ENCODE measurements at regions not wholly inside any gene's neighbourhood (a gene's known extent, or its start where the extent isn't known, plus 50 kb on each side); places are given as distances from the start of the nearest gene placed in this dataset.
"Not testable (repeated sequence)": the region's sequence is repeated elsewhere in the genome, so short reads cannot be mapped to it uniquely, and the experiment has no call there.

DNA sequence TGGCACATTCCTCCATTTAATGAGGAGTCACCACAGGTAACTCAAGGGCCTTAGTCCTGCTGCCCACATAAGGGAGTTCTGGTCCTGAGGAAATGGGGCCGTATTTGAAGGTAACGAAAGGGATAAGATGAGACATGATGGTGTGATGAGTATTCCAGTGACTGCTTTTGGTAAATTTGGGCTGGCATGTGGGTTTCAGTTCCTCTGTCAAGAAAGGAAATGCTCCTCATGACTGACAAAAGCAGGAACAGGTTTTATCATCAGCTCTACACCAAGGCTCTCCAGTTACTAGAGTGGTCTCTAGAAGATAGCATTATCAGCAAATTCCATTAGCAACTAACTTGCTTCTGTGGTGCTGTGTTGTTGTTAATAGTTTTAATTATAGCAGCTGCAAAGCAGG lies 161.8 kb upstream of the PTPN20 start:
- DNase-seq: not testable (repeated sequence)

DNA sequence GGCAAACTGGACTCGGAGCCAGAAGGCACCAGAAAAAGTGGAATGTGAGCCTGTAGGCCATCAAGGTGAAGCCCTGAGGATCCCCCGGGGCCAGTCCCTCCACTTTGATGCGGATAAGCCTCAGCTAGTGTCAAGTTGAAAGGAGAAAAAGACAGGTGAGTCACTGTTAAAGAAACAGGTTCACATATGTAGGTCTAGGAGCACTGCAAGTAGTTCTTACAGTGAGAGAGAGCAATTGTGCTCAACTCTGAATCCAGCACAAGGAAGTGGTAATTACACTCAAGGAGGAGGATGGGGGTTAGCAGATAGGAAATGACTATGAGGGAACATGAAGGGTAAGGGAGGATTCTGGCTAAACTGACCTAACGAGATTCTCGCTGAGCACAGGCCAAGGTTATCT lies 157.5 kb upstream of the PTPN20 start:
- DNase-seq: not testable (repeated sequence)

DNA sequence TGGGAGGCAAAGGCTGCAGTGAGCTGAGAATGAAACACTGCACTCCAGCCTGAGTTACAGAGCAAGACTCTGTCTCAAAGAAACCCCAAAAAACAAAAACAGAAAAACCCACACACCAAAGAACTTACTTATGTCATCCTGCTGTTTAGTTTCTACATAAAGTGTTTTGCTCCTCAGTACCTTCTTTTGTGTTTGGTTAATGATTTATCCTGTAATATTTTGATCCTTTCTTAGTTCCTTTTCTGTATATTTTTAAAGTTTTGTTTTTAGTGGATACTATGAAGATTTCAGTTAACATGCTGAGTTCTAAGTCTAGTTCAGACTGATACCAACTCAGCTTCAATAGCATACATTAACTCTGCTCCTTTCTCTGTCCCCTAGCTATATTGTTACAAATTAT lies 149.8 kb upstream of the PTPN20 start:
- not testable (repeated sequence) for DNase-seq

DNA sequence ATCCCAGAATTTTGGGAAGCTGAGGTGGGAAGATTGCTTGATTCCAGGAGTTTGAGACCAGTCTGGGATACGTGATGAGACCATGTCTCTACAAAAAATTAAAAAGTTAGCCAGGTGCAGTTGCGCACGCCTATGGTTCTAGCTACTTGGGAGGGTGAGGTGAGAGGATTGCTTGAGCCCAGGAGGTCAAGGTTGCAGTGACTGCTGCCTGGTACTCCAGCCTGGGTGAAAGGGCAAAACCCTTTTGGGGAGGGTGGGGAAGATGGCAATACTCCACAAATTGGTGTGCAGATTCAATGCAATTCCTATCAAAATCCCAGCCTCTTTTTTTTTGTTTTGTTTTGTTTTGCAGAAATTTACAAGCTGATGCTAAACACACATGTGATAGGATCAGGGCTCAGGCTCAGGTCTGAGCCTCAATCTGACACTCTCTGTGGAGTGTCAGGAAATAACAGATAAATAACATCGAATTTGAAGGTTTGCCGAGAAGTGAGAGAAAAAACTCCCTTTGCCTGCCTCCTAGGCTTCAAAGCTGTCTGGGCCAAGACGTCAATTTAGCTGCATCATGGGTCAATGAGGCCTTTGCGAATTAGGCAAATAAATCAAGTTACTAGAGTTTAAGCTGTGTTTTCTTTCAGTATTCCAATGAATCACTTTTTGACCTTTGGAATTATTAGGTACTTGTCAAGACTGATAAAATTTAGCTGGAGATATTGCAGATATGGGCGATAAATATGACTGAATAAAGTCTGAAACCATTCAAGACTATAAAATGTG lies 142.5 kb upstream of the PTPN20 start:
- not testable (repeated sequence) for DNase-seq

DNA sequence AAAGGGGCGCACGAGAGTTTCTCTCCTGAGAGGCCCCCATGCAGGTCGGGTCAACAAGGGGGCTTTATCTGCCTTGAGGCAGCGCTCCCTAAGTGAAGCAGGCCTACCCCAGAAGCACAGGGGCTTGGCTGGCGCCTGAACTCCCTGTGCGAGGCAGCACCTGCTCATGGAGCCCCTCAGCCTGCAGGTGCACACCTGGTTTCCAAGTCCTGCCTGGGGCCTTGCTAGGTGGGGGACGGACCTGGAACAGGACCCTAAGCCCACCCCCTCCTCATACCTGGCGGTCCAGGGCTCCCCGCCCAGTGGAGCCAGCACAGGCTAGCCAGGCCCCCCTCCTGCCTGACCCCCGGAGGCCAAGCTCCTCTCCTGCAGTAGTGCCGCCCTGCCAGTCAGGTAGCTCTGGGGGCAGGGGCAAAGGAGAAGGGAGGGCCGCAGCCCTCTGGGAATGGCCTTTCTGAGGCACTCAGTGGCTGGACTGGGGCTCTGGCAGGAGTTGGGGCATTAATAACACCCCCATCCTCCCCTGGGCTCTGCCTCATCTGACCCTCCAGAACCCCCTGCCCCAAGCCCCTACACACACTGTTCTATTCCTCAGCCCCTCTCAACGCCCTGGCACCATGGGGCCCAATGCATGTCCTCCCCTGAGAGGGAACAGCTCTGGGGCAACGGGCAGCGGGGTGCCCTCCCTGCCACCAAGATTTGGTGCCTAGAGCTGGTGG lies 137.9 kb upstream of the PTPN20 start:
- not testable (repeated sequence) for DNase-seq

DNA sequence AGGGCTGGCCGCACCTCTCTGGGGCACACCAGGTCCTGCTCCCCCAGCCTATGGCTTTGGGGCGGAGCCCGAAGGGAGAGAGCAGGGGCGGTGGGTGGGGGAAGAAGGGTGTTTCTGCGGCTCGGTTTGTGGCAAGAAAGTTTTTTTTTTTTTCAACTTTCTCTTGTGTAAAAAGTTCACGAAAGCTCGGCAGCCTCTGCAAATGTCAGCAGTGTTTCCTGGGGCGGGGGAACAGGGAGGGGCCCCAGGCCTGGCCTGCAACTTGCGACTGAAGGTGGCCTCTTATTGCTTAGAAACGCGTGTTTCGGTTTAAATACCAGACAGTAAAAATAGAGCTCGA lies 137.4 kb upstream of the PTPN20 start:
- peak; percentile 26 for DNase-seq

DNA sequence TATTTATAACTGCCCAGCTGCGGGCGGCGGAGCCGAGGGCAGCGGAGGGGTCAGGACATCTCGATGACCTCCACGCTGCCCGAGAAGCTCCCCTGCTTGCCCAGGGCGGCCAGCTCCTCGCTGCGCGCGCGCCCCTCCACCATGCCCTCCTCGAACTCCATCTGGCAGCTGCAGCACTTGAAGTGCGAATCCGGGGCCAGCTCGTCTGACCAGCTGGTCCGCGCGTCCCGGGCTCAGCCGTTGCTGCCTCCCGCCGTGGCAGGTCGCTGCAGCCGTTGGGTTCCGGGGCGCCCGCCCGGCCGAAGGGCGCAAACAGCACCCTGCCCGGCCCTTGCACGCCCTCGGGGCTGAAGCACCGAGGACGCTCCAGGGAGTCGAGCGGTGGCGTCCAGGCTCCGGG lies 136.9 kb upstream of the PTPN20 start:
- DNase-seq: not testable (repeated sequence)

DNA sequence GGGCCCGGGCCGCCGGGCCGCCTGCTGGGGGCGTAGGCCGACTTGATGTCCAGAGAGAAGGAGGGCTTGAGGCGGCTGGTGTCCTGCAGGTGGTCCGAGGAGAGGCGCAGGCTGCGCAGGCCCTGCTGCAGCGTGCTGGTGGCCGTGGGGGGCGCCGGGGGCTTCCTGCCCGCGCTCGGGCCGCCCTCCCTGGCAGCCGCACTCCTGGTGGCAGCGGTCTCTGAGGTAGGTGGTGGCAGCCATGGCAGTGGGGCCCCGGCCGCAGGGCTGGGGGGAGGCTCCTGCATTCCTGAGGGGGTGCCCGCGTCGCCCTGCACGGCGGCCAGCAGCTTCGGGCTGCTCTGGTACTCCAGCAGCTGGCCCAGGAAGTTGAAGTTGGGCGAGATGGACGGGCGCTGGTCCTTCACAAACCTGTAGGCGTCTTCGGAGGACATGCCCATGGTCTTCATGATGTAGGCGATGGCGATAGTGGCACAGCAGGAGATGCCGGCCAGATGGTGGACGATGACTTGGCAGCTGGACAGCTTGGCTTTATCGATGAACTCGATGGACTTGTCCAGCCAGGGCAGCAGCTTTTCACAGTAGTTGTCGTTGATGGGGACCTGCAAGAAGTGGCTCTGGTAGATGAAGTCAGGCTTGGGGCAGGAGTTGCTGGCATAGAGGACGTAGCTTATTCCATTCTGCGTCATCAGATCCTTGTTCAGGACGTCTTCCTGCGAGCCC lies 136.1 kb upstream of the PTPN20 start:
- DNase-seq: not testable (repeated sequence)

DNA sequence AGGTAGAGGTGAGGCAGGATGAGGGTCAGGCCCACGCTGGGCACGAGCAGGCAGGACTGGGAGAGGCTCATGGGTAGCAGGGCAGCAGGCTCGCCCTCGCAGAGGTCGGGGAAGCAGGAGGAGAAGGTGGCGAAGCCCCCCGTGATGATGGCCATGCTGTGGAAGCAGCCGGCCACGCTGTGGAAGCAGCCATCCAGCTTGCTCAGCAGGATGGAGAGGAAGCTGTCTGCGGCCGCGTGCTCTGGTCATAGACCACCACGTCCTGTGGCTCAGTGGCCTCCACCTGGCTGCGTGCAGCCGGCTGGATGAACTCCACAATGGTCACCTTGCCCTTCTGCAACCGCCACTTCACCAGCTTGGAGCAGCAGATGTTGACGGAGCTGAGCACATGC lies 135.6 kb upstream of the PTPN20 start:
- DNase-seq: not testable (repeated sequence)

DNA sequence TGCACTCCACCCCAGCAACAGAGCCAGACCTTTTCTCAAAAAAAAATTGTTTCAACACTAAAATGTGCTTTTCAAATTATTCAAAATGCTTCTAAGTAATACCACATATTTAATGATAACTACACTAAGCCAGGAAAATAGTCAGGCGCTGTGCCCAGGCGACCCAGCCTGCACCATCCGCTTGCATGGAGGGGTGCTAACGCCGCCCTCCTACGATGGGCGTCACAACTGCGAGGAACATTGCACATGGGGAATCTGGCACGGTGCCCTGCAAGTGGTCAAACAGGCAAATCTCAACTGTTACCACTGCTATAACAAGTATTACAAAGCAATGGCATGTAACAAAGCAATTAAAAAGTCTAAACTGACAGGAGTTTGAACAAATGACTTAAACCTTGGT lies 131.7 kb upstream of the PTPN20 start:
- not testable (repeated sequence) for DNase-seq

DNA sequence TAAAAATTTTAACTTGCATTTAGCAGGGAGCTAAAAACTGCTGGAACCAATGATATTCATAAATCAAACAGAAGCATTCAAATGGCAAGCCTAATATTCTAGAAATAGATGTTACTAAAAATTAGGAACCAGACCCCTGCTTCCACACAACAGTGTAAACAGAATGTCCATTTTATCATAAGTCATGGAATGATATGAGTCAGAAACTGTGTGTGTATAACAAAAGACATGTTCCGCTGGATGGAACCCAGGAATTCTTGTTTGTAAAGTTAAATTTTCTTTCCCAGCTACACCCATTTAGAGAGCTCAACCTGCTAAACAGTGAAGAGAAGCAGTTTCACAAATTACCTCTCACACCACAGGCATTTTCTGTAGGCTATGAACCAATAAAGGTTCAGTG lies 131.1 kb upstream of the PTPN20 start:
- not testable (repeated sequence) for DNase-seq

DNA sequence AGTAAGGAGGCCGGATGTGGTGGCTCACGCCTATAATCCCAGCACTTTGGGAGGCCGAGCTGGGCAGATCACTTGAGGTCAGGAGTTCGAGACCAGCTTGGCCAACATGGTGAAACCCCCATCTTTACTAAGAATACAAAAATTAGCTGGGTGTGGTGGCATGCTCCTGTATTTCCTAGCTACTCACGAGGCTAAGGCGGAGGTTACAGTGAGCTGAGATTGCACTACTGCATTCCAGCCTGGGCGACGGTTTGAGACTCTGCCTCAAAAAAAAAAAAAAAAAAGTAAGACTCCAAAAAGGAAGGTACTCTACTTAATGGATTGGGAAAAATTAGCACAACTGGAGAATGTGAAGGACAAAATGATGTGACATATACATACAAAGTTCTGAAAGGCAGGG lies 130.2 kb upstream of the PTPN20 start:
- not testable (repeated sequence) for DNase-seq

DNA sequence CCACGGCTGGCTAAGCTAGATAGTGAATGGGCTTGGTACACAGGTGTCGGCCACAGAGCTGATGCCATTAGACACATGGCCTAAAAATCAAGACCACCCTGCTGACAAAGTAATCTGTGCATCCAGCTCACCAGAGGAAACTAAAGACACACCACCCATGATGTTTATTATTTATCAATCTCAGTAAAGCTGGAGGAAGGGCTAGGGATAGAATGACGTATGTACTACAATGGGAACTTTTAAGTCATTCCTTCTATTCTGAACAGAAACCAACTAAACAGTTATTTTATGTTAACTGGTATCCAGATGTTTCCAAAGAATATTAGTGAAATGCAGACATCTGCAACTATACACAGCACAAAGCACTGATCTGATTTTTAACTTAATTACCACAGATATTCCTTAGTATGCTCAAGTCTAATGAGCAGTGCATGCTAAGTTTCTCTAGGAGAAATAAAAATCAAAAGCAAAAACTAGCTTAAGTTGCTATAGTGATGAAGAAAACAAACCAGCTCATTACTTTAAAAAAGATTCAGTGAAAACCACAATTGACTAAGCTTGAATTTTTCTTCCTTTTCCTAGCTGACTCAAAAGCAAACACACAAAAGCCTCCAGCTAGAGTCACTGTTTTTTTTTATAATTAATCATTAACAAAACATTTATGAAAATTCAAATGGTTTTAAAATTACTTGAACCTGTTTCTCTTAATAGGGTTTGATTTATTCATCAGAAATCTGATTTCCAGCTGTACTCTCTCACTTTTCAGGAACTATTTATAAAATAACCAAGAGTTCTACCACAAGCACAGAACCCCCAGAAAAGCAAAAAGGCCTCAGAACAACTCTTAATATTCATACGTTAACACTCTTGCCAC lies 129.0 kb upstream of the PTPN20 start:
- DNase-seq: not testable (repeated sequence)

DNA sequence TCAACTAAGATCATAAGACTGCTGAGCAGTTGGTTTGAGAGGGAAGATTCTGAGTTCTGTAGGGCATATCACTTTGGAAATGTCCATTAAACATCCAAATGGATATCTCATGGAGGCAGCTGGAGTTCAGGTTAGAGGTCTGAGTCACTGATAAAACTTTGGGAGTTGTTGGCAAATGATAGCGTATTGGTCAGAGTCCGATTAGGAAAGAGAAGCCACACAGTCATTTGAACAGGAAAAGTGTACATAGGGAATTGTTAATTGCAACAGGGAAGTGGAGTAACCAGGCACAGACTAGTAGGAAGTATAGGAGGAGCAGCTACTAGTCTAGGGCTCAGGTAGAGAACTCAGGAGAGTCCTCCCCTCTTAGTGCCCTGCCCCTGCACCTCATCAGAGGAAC lies 126.6 kb upstream of the PTPN20 start:
- DNase-seq: not testable (repeated sequence)

DNA sequence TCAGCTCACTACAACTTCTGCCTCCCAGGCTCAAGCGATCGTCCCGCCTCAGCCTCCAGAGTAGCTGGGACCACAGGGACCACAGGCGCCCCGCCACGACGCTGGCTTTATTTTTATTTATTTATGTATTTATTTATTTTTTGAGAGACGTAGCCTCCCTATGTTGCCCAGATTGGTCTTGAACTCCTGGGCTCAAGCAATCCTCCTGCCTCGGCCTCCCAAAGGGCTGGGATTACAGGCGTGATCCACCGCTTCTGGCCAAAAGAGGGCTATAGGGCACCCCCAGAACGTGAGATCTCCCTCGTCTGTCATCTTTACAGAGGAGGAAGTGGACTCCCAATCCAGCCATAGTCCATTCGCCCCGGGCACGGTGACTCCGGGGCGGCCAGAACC lies 125.1 kb upstream of the PTPN20 start:
- not testable (repeated sequence) for DNase-seq

DNA sequence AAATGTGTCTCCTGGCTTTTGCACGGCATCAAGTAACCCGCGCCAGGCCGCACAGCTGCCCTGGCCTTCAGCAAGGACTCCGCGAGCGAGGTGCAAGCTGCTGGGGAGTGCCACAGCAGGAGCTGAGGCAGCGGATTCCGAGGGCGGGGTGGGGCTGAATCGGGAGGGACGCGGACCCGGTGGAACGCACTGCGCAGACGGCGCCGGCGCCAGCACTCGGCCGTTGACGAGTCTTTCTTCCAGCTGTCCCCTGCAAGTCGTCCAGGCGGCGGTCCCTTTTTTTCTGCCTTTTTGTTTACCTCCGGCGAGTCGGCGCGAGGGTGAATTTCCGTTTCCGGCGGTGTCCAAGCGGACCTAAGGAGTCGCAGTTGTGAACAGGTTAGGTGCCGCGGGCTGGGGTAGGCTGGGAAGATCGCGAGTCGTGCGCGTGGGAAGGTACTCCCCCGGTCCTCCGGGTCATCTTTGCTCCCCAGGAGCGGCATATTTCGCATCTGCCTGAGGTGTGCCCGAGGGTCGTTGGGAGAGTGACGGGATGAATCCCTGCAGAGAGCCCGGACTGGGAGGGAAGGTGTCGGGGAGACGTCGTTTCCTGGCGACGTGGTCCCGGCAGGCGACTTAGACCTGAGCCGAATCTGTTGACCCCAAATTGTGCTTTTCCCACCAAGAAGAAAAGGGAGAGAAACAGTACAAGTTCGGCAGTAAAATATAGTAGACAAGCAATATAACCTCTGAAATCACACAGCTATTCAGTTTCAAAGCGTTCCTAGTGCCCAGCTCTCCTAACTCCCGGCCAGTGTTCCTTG lies 124.5 kb upstream of the PTPN20 start:
- peak; percentile 50 for DNase-seq

DNA sequence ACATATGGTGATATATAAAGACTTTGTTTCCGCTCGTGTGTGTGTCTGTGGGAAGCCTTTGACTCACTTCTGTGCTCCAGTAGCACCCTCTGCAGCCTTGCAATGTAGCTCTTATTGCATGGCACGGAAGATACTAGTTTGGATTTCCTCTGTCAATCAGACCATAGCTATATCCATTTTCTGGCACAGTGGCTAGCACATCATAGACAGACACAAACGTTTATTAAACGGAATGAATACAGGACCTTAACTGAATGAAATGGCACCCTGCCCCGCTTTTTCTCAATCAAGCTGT lies 124.0 kb upstream of the PTPN20 start:
- DNase-seq: peak; percentile 53

DNA sequence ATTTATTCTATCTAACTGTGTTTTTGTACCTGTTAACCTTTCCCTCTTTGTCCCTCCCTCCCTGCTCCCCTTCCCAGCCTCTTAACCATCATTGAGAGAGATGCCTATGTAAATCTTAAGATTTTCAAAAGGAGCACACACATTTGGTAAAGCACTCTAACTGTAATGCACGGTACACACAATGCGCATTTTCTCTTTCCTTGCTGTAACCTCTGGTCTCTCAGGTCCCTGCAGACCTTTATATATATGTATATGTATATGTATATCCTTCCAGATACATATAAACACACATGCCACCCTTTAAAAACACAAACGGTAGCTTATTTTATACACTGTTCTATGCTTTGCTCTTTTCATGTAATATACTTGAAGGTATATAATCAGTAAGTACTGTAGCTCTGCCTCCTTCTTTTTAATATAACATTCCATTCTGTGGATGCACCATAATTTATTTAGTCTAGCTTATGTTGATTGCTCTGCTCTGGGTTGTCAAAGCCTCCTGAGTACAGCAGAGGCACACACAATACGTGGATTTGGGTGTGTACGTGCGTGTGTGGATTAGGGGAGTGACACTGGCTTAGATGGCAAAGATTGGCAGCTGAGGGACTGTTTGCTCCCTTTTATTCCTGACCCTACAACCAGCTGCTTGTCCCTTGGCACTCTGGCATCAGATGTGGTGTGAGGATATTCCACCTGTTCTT lies 118.4 kb upstream of the PTPN20 start:
- not testable (repeated sequence) for DNase-seq

DNA sequence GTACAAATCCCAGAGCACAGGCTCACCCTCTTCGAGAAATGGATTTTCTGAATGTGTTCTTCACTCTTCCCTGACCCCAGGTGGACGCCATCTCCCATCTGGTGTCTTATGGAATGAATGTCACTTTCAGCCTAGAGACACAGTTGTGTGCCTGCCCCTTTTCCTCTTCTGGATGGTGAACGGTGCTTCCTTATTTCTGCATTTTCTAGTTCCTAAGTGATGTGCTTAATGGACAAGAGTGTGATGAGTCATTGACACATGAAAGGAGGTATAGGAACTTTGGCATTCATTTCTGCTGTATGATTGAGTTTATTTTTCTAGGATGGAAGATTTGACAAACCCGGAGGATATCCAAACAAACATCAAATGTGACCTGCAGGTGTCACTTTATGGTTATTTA lies 114.9 kb upstream of the PTPN20 start:
- DNase-seq: not testable (repeated sequence)

DNA sequence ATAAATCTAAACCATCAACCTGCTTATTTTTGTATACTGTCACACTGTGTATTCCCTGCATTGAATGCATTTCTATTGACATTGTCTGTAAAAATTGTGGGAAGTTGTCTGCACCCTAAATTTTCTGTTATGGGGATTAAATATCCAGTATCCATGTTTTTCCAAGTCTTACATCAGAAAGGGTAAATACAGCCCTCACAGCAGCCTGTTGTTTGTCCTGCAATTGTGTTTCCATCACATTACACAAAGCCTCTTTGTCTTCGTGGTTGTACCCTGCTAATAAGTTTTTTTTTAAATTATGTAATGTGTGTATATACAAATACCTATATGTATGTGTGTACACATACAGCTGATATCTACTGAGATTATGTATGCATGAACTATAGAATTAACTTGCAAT lies 109.2 kb upstream of the PTPN20 start:
- DNase-seq: not testable (repeated sequence)

DNA sequence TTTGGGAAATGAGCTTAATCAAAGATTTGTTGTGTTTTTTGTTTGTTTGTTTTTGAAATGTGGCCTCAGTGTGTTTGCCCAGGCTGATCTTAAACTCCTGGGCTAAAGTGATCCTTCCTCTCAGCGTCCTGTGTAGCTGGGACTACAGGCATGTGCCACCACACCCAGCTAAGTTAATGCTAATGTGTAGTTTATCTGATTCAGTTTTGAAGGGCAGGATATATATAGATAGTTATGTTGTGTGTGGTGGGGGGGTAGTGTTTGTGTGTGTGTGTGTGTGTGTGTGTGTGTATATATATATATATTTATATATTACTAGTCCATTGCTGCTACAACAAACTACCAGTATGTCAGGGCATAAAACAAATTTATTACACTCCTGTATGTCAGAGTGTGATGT lies 108.1 kb upstream of the PTPN20 start:
- DNase-seq: not testable (repeated sequence)

All from CD4-positive, alpha-beta T cell treated with Interleukin-6 for 4 hours (primary cell).